Endothelial cell of umbilical vein (primary cell): ENCODE measurements at regions not wholly inside any gene's neighbourhood (a gene's known extent, or its start where the extent isn't known, plus 50 kb on each side); places are given as distances from the start of the nearest gene placed in this dataset.

Experiments used
- CTCF ChIP-seq, 2 donors: IDR thresholded peaks; 1 replicate in 1 of 2; 2 replicates in 1 of 2; pipeline ENCODE4 v1.5.1; 2011; ENCODE audit warnings: low read length in 2 of 2, mild to moderate bottlenecking in 2 of 2, moderate library complexity in 2 of 2, control low read depth in 1 of 2, inconsistent platforms in 1 of 2, low read depth in 1 of 2; ENCODE audit not compliant: insufficient read depth in 1 of 2; ENCODE audit errors: extremely low read depth in 1 of 2
- MYC ChIP-seq: IDR thresholded peaks from one replicate; pipeline ENCODE4 v1.6.1; 2011; ENCODE audit warnings: mild to moderate bottlenecking, low read depth, low read length
- POLR2A ChIP-seq: IDR thresholded peaks from 2 replicates; pipeline ENCODE4 v1.6.1; 2012; ENCODE audit warnings: low read depth, mild to moderate bottlenecking, control low read depth, low read length

GRCh38 chrX:119186194-119186593, 49.9 kb upstream of the PGRMC1 start:
- TF ChIP-seq MYC (no peak), CTCF (IDR thresholded peaks at IDR 0.05; ENCODE audit: extremely low read depth in 1 of 2, insufficient read depth in 1 of 2, low read depth in 1 of 2, low read length in 2 of 2) (no peak), POLR2A (no peak)
